WTC11 (cell line): ENCODE measurements at regions not wholly inside any gene's neighbourhood (a gene's known extent, or its start where the extent isn't known, plus 50 kb on each side); places are given as distances from the start of the nearest gene placed in this dataset.

Experiments
- ATF1 ChIP-seq: sonication (generic); formaldehyde crosslinking; IDR thresholded peaks from 2 replicates; pipeline ENCODE4 v1.8.1; 2023; ENCODE audit warnings: mild to moderate bottlenecking, moderate library complexity, missing genetic modification reagents
- CREM ChIP-seq: sonication (generic); formaldehyde crosslinking; IDR thresholded peaks from 2 replicates; pipeline ENCODE4 v1.8.1; 2022; ENCODE audit warnings: mild to moderate bottlenecking, missing genetic modification reagents, moderate library complexity
- CTCF ChIP-seq: fragments of 200-600 bp; IDR thresholded peaks from 2 replicates; pipeline ENCODE4 v1.8.0; 2022; ENCODE audit warnings: antibody characterized with exemption
- FOXK1 ChIP-seq: sonication (generic); formaldehyde crosslinking; IDR thresholded peaks from 2 replicates; pipeline ENCODE4 v1.8.0; 2022; ENCODE audit warnings: mild to moderate bottlenecking, moderate library complexity, missing genetic modification reagents
- IRF1 ChIP-seq: sonication (generic); formaldehyde crosslinking; IDR thresholded peaks from 2 replicates; pipeline ENCODE4 v1.8.0; 2023; ENCODE audit warnings: missing genetic modification reagents
- IRF2 ChIP-seq: sonication (generic); formaldehyde crosslinking; IDR thresholded peaks from 2 replicates; pipeline ENCODE4 v1.8.0; 2022; ENCODE audit warnings: low read depth, missing genetic modification reagents, borderline replicate concordance
- JUN ChIP-seq: sonication (generic); formaldehyde crosslinking; IDR thresholded peaks from 2 replicates; pipeline ENCODE4 v1.8.0; 2023; ENCODE audit warnings: mild to moderate bottlenecking, missing genetic modification reagents
- NFATC4 ChIP-seq: fragments of 250-450 bp; sonication (Bioruptor Pico); IDR thresholded peaks from 2 replicates; pipeline ENCODE4 v1.9.0; 2021; ENCODE audit warnings: mild to moderate bottlenecking
- NFYB ChIP-seq: sonication (generic); formaldehyde crosslinking; conservative IDR thresholded peaks from 2 replicates; pipeline ENCODE4 v1.8.0; 2022; ENCODE audit warnings: low read depth, missing genetic modification reagents
- PRDM15 ChIP-seq: sonication (generic); formaldehyde crosslinking; IDR thresholded peaks from 2 replicates; pipeline ENCODE4 v1.8.0; 2022; ENCODE audit warnings: missing genetic modification reagents
- SMAD3 ChIP-seq: sonication (generic); formaldehyde crosslinking; IDR thresholded peaks from 2 replicates; pipeline ENCODE4 v1.8.0; 2022; ENCODE audit warnings: missing genetic modification reagents, mild to moderate bottlenecking, borderline replicate concordance
- STAT6 ChIP-seq: sonication (generic); formaldehyde crosslinking; conservative IDR thresholded peaks from 2 replicates; pipeline ENCODE4 v1.8.1; 2023; ENCODE audit warnings: mild to moderate bottlenecking, low read depth, missing genetic modification reagents, moderate library complexity
- USF1 ChIP-seq: sonication (generic); formaldehyde crosslinking; IDR thresholded peaks from 2 replicates; pipeline ENCODE4 v1.8.0; 2022; ENCODE audit warnings: mild to moderate bottlenecking, missing genetic modification reagents
- TF ChIP-seq, protein P1 (sequence below): sonication (generic); formaldehyde crosslinking; IDR thresholded peaks from 2 replicates; pipeline ENCODE4 v1.8.1; 2023; ENCODE audit warnings: mild to moderate bottlenecking, missing genetic modification reagents, moderate library complexity

DNA sequence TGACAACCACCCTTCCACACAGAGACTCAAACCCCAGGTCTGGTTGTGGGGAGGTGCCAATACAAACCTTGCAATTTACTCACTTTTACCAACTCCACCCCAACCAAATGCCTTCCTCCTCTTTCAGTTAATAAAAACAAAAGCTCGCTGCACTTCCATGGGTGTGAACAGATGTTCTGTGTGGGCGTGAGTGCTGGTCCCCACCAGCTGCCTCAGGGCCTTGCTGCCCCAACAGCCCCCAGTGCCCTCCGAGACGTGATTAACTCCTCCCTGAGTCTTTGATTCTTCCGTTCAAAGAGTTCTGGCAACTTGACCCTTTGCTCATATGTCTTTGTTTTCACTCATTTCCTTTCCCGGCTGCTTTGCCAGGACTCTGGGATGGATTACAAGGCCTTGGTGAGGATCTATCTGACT lies 258.9 kb upstream of the CXCR4 start:
- TF ChIP-seq CTCF (no peak), FOXK1 (CRISPR knock-in tag) (no peak), USF1 (no peak), SMAD3 (no peak), IRF1 (CRISPR knock-in tag) (no peak), IRF2 (no peak), NFYB (CRISPR knock-in tag) (no peak), STAT6 (no peak), CREM (CRISPR knock-in tag) (no peak), NFATC4 (CRISPR knock-in tag) (no peak), ATF1 (no peak), PRDM15 (CRISPR knock-in tag) (no peak), JUN (no peak)
- TF ChIP-seq, protein P1, sequence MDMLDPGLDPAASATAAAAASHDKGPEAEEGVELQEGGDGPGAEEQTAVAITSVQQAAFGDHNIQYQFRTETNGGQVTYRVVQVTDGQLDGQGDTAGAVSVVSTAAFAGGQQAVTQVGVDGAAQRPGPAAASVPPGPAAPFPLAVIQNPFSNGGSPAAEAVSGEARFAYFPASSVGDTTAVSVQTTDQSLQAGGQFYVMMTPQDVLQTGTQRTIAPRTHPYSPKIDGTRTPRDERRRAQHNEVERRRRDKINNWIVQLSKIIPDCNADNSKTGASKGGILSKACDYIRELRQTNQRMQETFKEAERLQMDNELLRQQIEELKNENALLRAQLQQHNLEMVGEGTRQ (CRISPR knock-in tag) = no peak
